Esophagus squamous epithelium (tissue), 5 donors: ENCODE measurements at regions not wholly inside any gene's neighbourhood (a gene's known extent, or its start where the extent isn't known, plus 50 kb on each side); places are given as distances from the start of the nearest gene placed in this dataset.

ENCODE experiments used
- DNase-seq: peaks from one replicate; lab custom pipeline; 2025; lab: John Stamatoyannopoulos, UW
- H3K27ac ChIP-seq, 4 donors: fragments of 200-600 bp; sonication (generic); one replicate each; pipeline ENCODE4 v1.5.1; 2016 to 2019; ENCODE audit warnings: mild to moderate bottlenecking in 1 of 4
- H3K27me3 ChIP-seq, 4 donors: fragments of 200-600 bp; sonication (generic); 1 replicate in 3 of 4; 2 replicates in 1 of 4; pipeline versions ENCODE4 v1.5.1 to v1.6.0; 2017 to 2021; ENCODE audit warnings: antibody characterized with exemption in 1 of 4
- H3K36me3 ChIP-seq, 3 donors: fragments of 200-600 bp; sonication (generic); one replicate each; pipeline ENCODE4 v1.5.1; 2016 to 2019
- H3K4me1 ChIP-seq, 3 donors: fragments of 200-600 bp; sonication (generic); one replicate each; pipeline ENCODE4 v1.5.1; 2017 to 2019
- H3K4me3 ChIP-seq, 4 donors: fragments of 200-600 bp; sonication (generic); 1 replicate in 3 of 4; 2 replicates in 1 of 4; pipeline ENCODE4 v1.5.1; 2016 to 2019; ENCODE audit warnings: mild to moderate bottlenecking in 2 of 4, moderate library complexity in 1 of 4
- H3K9me3 ChIP-seq, 3 donors: fragments of 200-600 bp; sonication (generic); one replicate each; pipeline ENCODE4 v1.5.1; 2016 to 2019
- CTCF ChIP-seq, 6 experiments: fragments of 450-650 bp in 4 of 6; fragments of 200-600 bp in 2 of 6; sonication (generic) in 2 of 6; IDR thresholded peaks; one replicate each; pipeline ENCODE4 v1.5.1; 2016 to 2019; ENCODE audit warnings: antibody characterized with exemption in 6 of 6, mild to moderate bottlenecking in 4 of 6, moderate library complexity in 4 of 6
- POLR2A ChIP-seq, 4 donors: fragments of 450-650 bp; IDR thresholded peaks; one replicate each; pipeline ENCODE4 v1.6.1; 2017; ENCODE audit warnings: antibody characterized with exemption in 4 of 4, mild to moderate bottlenecking in 4 of 4, moderate library complexity in 3 of 4
- WGBS, 2 donors: methylation state at CpG; one replicate each; pipeline ENCODE4 v1.1.5; 2018; 5-methylcytosine and 5-hydroxymethylcytosine counted together
- intact Hi-C: fragments of 100-400 bp; cut with DNase I; formaldehyde crosslinking; loops from one replicate; pipeline ENCODE4 v1.15.0; 2022
- donor health status: DM: yes; HTN: yes; CAD: no.

GRCh38 chr22:44624689-44625420 lies 77.1 kb upstream of the PRR5 start:
- Histone ChIP-seq H3K27me3 (peaks cover 0 to 76% (median 4%) of the 10 kb centered on the region in 4 donors), H3K4me3 (no peak overlapping the region), H3K9me3 (no peaks in the 10 kb centered on the region), H3K4me1 (peaks cover 5 to 16% (median 10%) of the 10 kb centered on the region in 3 donors), H3K27ac (no peak overlapping the region), H3K36me3 (no peaks in the 10 kb centered on the region)
- DNase-seq: no peak
- WGBS, 2 donors: 59 to 77% methylated on average over 5 to 13 of the region's 27 CpGs
- TF ChIP-seq CTCF (IDR thresholded peaks at IDR 0.05) (no peak), POLR2A (IDR thresholded peaks at IDR 0.05) (no peak)
- intact Hi-C loops: loop anchor here (5.0 kb wide), 2 partner anchors 548 to 633 kb away; no protein-coding TSS in a partner anchor

- TF ChIP-seq CTCF (IDR thresholded peaks at IDR 0.05) (peak in 5 of 6 experiments; percentile 10 to 56 (median 31)), POLR2A (IDR thresholded peaks at IDR 0.05) (no peak)
- peaks cover 5 to 20% (median 12%) of the 10 kb centered on the region in 3 donors for H3K4me1 ChIP-seq
- H3K9me3 ChIP-seq: no peaks in the 10 kb centered on the region
- H3K27me3 ChIP-seq: peaks cover 0 to 79% (median 4%) of the 10 kb centered on the region in 4 donors
- H3K4me3 ChIP-seq: no peak overlapping the region
- no peak for DNase-seq
- 28 to 32% methylated on average over 7 to 9 of the region's 24 CpGs for WGBS, 2 donors
- no peak overlapping the region for H3K27ac ChIP-seq
- intact Hi-C loops: loop anchor here (5.0 kb wide), 2 partner anchors 547 to 632 kb away; no protein-coding TSS in a partner anchor
- H3K36me3 ChIP-seq: no peaks in the 10 kb centered on the region
These were observed 78.1 kb upstream of the PRR5 start for GRCh38 chr22:44623771-44624510.

GRCh38 chr22:44622679-44623078 lies 79.3 kb upstream of the PRR5 start:
- no peak for TF ChIP-seq CTCF (IDR thresholded peaks at IDR 0.05)
- no peak for TF ChIP-seq POLR2A (IDR thresholded peaks at IDR 0.05)
- H3K4me3 ChIP-seq: no peak overlapping the region
- no peak for DNase-seq
- H3K36me3 ChIP-seq: no peaks in the 10 kb centered on the region
- intact Hi-C loops: loop anchor here (5.0 kb wide), 2 partner anchors 545 to 630 kb away; no protein-coding TSS in a partner anchor
- peaks cover 0 to 79% (median 4%) of the 10 kb centered on the region in 4 donors for H3K27me3 ChIP-seq
- 32 to 78% methylated on average over 4 to 8 of the region's 11 CpGs for WGBS, 2 donors
- H3K27ac ChIP-seq: no peak overlapping the region
- H3K9me3 ChIP-seq: no peaks in the 10 kb centered on the region
- H3K4me1 ChIP-seq: peaks cover 5 to 20% (median 12%) of the 10 kb centered on the region in 3 donors

- H3K4me3 ChIP-seq: no peak overlapping the region
- H3K9me3 ChIP-seq: no peaks in the 10 kb centered on the region
- H3K4me1 ChIP-seq: peaks cover 5 to 20% (median 12%) of the 10 kb centered on the region in 3 donors
- TF ChIP-seq CTCF (IDR thresholded peaks at IDR 0.05): no peak
- no peak for TF ChIP-seq POLR2A (IDR thresholded peaks at IDR 0.05)
- no peak for DNase-seq
- H3K36me3 ChIP-seq: no peaks in the 10 kb centered on the region
- H3K27ac ChIP-seq: no peak overlapping the region
- intact Hi-C loops: loop anchor here (5.0 kb wide), 2 partner anchors 545 to 630 kb away; no protein-coding TSS in a partner anchor
- peaks cover 0 to 73% (median 4%) of the 10 kb centered on the region in 4 donors for H3K27me3 ChIP-seq
- 23 to 35% methylated on average over 7 to 8 of the region's 8 CpGs for WGBS, 2 donors
These were observed 79.9 kb upstream of the PRR5 start for GRCh38 chr22:44622147-44622427.
